GM12874 (cell line): ENCODE measurements at regions not wholly inside any gene's neighbourhood (a gene's known extent, or its start where the extent isn't known, plus 50 kb on each side); places are given as distances from the start of the nearest gene placed in this dataset.

ENCODE experiments used
- TF ChIP-seq, protein P1 (sequence below): IDR thresholded peaks from 2 replicates; pipeline ENCODE4 v1.5.1; 2011; ENCODE audit warnings: low read depth, mild to moderate bottlenecking, control low read depth, low read length, moderate library complexity; ENCODE audit not compliant: insufficient read depth

DNA sequence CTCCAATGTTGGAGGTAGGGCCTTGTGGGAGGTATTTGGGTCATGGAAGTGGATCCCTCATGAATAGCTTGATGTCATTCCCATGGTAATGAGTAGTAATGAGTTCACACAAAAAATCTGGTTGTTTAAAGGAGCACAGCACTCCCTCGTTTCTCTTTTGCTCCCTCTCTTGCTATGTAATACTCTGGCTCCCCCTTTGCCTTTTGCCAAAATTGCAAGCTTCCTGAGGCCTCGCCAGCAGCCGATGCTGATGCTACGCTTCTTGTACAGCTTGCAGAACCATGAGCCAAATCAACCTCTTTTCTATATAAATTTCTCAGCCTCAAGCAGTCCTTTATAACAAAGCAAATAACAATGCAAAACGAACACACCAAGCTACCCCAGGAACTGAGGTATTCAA lies 80.9 kb downstream of the LHX9 start:
- TF ChIP-seq, protein P1, sequence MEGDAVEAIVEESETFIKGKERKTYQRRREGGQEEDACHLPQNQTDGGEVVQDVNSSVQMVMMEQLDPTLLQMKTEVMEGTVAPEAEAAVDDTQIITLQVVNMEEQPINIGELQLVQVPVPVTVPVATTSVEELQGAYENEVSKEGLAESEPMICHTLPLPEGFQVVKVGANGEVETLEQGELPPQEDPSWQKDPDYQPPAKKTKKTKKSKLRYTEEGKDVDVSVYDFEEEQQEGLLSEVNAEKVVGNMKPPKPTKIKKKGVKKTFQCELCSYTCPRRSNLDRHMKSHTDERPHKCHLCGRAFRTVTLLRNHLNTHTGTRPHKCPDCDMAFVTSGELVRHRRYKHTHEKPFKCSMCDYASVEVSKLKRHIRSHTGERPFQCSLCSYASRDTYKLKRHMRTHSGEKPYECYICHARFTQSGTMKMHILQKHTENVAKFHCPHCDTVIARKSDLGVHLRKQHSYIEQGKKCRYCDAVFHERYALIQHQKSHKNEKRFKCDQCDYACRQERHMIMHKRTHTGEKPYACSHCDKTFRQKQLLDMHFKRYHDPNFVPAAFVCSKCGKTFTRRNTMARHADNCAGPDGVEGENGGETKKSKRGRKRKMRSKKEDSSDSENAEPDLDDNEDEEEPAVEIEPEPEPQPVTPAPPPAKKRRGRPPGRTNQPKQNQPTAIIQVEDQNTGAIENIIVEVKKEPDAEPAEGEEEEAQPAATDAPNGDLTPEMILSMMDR, result no peak

DNA sequence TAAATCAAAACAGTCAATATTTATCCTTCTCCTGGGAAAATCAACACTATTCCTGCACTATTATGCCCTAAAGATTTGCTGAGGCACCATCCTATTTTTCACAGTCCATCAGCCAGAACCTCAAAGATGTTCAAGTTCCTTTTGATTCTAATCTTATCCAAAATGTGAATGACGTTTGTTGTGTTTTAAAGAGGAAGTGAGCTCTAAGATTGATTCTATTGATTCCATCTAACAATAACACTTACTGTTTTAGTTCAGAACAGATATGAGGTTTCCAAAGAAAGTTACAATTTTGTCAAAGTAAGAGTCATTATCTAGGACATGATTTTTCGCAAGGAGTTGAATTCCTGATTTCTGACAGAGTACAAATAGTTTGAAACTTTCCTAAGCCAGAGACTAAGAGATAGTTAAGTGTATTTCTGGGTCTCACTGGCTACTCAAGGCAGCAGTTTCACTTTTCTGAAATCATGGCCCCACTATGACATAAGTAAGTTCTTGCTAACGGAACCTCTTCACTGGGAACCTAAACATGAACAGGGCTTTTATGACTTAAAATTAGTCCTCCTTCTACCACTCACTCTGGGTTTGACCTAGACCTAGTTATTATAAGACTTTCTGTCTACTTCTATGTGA lies 84.7 kb downstream of the LHX9 start:
- TF ChIP-seq, protein P1, result no peak

DNA sequence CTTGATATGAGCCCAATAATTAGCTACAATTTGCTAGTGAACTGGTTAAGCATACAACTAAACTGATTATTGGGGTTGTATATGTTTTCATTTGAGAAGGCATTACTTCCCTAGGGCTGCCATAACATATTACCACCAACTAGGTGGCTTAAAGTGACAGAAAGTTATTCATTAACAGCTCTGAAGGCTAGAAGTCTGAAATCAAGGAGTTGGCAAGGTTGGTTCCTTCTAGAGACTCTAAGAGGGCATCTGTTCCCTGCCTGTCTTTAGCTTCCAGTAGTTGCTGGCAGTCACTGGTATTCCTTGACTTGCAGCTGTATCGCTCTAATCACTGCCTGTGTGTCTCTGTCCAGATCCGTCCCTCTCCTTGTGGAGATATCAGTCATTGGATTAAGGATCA lies 86.3 kb downstream of the LHX9 start:
- TF ChIP-seq, protein P1, result no peak

DNA sequence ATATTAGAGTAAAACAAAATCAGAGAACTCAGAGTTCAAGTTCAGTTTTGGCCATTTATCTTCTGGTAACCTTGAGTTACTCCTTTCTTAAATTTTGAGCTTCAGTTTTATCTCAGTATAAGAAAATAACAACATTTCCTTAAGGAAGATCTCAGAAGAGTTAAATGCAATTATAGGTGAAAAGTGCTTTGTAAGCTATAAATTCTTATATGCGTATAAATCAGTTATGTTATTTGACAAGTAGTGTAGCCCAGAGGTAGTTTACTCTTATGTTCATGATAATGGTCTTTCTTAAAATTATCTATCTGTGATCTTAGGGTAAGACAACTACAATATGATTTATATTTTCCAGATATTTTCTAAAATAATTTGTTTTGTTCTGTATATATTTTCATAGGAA lies 89.8 kb downstream of the LHX9 start:
- TF ChIP-seq, protein P1, result no peak

DNA sequence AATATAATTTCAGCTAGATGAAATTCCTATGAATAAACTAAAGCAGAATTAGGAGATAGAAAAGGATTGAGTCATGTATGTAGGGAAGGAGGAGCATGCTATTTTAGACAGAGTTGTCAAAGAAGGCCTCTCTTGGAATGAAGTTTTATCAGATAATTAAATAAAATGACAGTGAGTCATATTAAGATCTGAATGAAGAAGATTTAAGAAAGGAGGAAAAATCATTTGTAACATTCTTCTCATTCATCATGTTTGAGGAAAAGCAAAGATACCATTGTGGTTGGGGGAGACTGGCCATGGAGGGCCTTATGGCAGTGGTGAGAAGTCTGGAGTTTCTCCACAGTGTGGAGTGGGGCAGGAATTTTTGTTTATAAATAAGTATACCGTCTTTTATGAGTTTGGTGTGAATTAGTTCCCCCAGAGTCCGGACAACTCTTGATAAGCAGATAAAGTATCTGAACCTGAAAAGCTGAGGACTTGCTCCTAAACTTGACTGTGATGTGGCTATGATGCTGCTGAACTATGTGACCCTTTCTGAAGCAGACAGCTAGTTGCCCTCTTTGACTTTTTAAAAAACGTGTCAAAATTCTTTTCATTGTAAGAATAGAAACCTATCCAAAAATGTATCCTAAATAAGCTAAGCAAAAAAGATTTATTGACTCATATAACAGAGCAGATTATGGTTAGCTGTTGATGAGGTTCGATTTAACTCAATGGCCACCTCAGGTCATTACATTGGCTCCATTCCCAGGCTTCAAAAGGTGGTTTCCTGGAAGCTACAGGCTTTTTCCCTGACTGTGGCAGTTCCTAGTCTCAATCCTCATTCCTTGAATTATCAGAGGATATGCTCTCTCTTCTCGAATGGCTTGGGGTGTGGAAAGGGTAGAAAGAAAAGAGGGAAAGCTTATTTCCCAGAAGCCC lies 90.8 kb downstream of the LHX9 start:
- TF ChIP-seq, protein P1, result no peak

DNA sequence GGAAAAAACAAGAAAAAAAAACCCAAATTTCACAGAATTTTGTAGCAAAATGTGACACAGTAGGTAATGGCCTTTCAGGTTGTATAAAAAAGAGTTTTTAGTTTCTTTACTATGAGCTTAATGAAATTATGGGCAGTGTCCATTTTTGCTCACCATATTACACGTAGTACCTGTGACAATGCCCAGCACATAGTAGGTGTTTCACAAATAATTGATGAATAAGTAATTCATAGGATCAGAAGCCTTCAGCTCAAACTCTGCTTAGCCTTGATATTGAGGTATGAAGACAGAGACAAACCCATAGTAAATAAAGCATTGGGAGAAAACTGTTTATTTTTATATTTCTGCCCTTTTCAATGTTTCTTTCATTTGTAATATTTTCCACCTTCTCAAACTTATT lies 97.2 kb downstream of the LHX9 start:
- TF ChIP-seq, protein P1, result no peak

DNA sequence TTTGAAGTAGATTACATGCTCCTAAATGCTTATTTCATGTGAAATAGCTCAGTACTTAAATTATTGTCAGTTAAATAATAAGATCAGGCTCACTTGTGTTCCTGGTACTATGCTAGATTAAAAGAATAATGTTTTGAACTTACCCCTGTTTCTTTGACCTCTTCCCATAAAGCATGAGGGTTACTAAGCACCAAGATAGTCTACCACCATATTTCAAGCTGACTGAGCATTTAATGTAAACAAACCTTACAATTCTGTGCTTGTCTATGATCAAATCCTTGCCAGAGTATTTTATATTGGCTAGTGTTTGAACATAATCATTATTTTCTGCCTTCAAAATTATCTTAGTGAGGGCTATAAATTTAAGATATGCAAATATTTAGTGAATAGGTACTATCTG lies 98.1 kb downstream of the LHX9 start:
- TF ChIP-seq, protein P1, result no peak
